HG02981 (cell line): ENCODE measurements at regions not wholly inside any gene's neighbourhood (a gene's known extent, or its start where the extent isn't known, plus 50 kb on each side); places are given as distances from the start of the nearest gene placed in this dataset.
A peak's percentile ranks its signal among the peaks of the same experiment; 100 is the strongest.

Experiments
- ATAC-seq: cut with Tn5 transposase; IDR thresholded peaks from one replicate; pipeline ENCODE4 v1.9.1; 2021; ENCODE audit warnings: mild to moderate bottlenecking, moderate library complexity; ENCODE audit not compliant: unreplicated experiment

DNA sequence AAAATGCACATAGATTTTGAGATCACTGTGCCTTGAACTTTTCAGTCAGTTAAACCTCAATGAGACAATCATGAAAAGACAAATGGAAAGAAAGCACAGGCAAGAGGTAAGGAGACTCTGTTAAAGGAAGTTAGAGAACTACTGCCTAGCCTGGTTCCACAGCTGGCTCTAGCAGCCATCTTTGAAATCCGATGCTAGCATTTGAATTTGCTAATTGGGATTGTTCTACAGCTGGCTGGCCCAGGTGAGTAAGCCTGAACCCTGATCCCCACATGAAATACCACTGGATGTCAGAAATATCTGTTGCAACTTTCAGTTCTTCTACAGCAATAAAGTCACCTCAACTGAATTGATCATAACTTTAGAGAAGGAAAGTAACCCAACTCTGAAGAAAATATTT is 315.2 kb upstream of the CHAC2 start:
- ATAC-seq, result no peak

DNA sequence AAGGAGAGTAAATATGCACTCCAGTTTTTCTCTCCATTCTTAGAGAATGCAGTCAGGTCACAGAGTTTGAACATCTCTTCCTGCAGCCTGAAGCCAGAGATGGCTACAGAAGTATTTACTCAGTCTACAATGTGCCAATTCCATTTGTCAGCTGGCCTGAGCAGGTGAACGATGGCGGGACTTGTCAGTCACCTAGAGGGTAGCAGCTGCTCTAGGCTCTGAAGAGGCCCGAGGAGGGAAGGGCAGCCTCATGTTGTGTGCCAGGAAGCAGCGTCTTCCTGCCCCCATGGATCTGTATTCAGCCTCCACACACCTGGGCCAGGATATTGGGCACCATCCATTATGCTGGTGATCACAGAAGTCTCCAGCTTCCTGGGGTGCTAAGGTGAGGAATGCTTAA is 316.7 kb upstream of the CHAC2 start:
- ATAC-seq, result no peak

DNA sequence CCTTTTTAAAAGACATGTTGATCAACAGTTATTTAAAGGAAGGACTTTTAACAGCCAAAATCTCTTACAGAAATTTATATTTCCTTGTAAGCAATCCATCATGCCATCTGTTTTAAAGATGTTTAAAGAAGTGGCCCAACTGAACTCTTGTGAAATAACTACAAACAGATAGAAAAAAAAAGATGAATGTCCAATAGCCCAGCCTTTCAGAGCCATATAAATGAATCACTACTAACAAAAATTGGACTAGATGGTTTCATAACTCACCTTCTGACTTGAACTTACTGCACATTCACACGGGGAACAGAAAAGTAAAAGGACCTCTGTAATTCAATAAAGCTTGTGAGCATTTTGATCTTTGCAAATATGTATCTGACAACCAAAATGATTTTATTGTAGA is 319.0 kb upstream of the CHAC2 start:
- no peak for ATAC-seq

DNA sequence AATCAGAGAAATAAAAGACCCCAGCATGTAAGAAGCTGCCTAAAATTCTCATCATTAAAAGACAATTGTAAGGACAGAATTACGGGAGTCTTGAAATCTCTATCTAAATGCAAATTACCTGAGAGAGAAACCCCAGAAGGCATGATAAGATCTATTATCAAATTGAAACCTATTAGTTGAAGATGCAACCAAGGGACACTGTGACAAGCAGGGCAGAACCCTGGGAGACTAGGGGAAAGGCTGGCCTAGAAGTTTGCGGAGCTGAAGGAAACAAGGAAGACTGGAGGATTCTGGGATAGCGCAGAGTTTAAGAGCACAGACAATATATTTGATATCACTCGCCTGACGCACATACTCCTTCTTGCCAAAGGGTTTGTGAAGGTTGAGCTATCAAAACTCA is 319.5 kb upstream of the CHAC2 start:
- no peak for ATAC-seq

DNA sequence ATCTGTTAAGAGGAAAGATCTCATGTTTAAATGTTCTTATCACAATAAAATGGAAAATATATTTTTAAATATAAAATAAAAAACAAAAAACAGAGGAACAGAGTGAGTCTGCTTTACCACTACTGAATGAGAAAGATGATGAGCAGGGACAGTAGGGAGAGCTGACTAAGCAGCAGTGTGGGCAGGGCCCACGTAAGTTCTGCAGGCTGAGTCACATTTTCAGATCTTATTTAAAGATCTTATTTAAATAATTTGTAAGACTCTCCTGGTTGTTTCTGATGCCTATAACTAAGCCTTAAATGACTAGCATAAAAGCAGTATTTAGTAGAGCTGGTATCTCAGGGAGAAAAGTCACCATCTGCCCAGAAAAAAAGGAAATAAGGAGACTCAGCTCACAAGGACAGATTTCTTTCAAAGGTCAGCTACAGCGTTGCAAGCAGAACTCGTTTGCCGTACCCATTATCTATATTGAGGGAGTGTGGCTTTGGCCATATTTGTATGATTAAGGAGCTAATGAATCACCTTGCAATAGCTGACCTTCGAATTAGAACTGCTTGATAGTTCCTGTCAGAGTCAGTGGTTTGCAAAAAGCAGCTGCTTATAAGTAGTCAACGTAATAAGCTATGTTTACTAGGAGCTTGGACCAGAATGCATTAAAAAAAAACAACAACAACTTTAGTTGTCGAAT is 322.1 kb upstream of the CHAC2 start:
- ATAC-seq, result no peak

DNA sequence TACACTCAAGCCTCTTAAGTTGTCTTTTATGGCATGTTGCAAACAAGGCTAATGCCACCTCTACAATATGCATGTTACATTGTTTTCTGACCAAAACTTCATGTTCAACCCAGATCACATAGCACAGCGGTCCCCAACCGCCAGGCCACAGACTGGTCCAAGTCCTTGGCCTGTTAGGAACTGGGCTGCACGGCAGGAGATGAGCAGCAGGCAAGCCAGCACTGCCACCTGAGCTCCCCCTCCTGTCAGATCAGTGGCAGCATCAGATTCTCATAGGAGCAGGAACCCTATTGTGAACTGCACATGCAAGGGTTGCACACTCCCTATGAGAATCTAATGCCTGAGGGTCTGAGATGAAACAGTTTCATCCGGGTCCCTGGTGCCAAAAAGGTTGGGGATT is 324.8 kb upstream of the CHAC2 start:
- no peak for ATAC-seq

DNA sequence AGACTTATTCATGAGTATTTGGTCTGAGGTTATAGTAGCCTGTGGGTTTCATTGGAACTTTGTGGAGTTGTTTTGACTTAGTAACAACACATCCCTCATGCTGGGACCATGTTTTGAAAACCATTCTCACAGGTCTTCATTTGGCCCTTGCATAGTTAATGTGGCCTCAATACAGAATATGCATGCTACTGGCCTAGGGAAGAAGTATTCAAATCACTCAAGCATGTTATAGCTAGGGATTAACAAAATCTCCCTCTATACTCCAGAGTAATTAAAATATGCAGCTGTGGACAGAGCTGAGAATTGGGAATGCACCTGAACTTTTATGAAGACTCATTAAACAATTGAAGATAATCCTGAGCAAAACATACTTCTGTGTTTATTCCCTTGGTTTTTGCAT is 325.5 kb upstream of the CHAC2 start:
- ATAC-seq, result no peak

DNA sequence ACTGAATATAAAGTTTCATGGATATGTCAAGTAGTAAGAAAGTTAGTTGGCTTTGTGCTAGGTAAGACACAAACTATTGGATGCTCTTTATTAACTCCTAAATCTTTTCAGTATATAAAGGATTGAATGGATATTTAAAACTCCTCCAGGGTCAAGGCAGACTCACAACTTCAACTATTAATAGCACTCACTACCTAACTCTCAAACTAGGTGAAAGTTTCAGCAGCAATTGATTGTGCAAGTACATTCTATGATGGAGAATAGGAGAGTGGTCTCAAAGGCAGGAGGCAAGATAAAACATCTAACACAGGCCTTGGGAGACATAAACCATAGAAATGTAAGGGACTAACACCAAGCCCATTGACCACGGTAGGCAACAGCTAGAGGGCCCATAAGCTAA is 328.9 kb upstream of the CHAC2 start:
- no peak for ATAC-seq

DNA sequence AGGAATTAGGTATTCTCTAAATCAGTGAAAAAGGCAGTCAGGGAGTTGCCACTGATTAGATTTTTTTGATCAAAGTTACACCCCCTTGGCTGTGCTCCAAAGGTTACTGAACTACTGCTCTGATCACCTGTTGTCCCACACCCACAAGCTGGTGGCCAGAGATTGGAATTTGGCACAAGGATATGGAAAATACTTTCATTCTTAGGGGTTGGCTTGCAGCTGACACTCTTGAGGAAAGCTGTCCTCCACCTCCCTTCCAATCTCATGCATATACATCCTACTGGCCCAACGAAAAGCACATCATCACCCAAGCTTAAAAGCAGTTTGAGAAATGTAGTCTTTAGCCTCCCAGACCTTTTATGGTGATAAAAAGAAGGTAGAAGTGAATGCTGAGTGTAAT is 329.5 kb upstream of the CHAC2 start:
- ATAC-seq, result no peak

DNA sequence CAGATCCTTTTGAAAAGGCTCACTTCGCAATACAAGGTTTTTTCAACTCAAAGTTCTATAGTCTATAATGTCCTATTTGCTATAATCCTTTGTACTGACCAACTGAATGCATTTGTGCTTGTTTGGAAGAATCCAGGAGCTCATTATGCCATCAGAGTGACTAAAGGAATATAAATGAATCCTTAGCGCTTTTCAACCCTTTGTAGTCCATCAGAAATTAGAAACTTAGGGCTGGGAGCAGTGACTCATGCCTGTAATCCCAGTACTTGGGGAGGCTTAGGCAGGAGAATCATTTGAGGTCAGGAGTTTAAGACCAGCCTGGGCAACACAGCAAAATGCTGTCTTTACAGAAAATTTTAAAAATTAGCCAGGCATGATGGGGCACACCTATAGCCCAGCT is 330.2 kb upstream of the CHAC2 start:
- no peak for ATAC-seq

DNA sequence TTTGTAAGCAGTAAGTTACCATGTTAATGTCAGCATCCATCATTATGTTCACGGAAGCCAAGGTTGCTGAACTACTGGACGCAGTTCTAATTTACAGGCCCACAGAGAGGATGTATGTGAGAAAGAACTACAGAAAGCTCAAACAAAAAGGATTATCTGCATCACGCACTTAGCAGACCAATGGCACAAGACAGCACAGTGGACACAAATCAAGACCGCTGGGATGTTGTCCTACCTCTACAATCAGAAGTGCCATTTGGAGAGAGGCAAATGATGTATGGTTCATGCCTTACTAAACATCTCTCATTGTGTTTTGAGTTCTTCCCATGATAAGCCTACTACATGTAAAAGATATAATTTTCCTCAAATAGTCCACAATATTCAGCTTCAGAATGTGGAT is 330.7 kb upstream of the CHAC2 start:
- no peak for ATAC-seq

DNA sequence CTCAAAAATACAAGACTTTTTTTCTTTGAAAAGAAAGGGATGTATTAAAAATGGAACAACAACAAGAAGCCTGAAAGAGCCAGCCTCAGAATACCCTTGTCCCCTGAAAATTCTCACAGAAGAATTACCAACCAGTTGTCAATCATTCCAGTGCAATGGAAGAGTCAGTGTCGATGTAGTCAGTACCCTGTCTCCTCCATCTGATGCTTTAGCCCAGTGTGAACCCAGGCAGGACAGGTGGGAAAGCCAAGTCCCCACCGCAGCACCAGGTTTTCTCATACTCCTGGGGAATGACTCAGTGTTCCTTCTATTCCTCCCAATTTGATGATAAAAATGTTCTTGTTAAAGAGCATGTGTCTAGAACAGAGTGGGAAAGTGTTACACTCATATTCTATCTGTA is 332.0 kb upstream of the CHAC2 start:
- ATAC-seq, result no peak

DNA sequence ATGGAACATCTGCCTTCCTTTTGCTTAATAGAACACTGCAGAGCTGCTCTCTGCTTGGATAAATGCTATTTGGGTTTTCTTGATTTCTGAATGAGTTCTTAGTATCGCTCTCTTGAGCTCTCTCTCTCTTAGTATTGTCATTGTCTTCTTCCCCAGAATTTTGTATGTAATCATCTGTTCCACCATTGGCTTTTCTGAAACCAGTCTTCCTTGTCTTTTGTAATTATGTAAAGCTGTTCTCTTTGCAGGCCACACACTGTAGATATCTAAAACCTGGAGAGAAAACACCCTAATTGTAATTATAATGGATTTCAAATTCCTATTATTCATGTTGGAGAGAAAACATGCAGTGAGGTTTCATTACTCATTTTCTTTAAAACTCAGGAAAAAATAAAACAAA is 333.1 kb upstream of the CHAC2 start:
- ATAC-seq, result no peak

DNA sequence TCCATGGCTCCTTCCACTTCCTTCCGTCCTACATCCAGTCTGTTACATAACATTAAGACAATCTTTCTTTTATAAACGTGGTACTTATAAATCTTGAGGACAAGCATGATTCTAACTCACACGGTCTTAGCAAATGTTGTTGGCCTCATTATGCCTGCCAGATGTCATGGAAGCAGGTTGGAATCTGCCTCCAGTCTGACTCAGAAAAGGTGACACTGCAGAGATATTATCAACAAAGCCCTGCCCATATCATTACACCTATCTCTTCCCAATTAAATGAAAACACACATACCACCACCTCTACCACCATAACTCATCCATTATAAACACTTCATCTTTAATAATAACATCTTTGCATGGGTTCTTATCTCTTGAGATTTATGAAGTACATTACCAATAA is 334.7 kb upstream of the CHAC2 start:
- ATAC-seq, result no peak

DNA sequence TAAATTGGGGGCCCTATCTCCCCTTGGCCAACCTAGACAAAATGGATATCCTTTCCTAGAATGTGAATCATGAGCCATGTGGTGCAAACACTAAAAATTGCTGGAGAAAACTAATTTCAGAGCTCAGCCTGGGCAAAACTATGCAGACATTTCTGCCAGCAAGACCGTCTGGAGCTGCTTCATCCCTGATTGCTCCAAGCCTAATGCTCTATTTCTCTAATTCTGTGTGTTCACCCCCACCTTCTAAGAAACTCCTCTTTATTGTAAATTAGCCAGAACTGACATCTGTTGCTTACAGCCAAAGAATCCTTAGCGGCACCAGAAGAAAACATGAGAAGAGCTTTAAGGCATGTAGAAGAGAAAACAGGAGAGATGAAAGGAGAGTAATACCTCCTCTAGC is 337.7 kb upstream of the CHAC2 start:
- no peak for ATAC-seq

DNA sequence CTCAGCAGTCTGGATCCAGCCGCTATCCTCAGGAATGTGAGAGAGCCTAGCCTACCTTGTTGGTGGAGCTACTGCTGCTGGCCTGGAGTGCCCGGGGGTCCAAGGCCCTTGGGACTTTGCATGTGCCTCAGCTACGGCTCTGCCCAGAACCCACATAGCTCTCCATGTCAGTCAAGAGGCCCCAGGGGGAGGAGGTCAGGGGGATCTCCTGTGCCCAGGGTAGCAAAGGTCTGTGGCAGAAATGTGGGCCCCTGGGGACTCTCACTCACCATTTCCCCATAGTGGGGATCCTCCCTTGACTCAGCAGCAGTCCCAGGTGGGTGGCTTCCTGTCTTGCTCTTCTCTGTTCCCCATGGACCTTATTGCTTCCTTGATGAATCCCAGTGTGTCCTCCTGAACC is 342.7 kb upstream of the CHAC2 start:
- peak; percentile 73 for ATAC-seq

DNA sequence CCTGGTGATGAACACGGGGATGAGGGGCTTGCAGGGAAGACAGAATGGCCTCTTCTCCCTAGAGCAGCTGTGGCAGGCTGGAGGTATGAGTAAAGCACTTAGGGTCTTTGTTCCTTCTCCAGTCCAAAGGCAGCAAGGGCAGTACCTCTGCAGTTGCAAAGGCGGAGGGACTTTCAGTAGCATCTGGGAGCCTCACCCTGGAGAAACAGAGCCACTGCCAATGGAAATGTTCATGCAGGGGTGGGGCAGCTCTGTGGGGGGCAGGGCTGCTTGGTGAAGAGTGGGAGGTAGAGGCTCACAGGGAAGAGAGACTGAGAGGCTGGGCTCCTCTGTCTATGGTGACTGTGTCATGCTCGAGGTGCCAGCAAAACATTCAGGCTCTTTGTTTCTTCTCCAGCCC is 344.1 kb upstream of the CHAC2 start:
- ATAC-seq, result no peak

DNA sequence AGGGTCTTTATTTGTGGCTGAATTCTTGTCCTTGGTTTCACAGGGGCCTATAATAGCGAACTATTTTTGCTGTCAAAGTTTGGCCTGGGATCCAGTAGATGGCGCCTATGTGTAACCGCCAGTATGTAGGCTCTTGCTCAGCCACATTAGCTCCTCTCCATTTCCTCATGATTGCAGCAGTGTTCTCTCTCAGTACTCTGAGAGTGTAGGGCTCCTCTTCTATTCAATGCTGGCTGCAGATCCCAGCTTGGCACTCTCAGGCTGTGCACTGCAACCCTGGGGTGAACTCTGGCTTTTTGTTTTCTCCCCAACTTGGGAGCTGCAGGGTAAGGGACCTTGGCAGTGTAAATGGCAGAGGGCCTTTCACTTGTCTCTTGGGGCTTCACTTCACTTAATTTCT is 344.6 kb upstream of the CHAC2 start:
- ATAC-seq, result no peak

DNA sequence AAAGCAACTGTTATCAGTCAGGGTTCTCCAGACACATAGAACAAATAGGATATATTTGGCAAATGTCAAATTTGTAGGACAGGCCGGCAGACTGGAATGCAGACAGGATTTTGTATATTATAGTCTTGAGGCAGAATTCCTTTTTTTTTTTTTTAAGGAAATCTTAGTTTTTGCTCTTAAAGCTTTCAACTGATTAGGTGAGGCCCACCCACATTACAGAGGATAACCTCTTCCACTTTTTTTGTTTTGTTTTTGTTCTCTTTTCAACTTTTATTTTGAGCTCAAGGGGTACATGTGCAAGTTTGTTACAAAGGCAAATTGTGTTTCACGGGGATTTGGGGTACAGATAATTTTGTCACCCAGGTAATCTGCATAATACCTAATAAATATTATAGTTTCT is 350.2 kb upstream of the CHAC2 start:
- ATAC-seq, result no peak

DNA sequence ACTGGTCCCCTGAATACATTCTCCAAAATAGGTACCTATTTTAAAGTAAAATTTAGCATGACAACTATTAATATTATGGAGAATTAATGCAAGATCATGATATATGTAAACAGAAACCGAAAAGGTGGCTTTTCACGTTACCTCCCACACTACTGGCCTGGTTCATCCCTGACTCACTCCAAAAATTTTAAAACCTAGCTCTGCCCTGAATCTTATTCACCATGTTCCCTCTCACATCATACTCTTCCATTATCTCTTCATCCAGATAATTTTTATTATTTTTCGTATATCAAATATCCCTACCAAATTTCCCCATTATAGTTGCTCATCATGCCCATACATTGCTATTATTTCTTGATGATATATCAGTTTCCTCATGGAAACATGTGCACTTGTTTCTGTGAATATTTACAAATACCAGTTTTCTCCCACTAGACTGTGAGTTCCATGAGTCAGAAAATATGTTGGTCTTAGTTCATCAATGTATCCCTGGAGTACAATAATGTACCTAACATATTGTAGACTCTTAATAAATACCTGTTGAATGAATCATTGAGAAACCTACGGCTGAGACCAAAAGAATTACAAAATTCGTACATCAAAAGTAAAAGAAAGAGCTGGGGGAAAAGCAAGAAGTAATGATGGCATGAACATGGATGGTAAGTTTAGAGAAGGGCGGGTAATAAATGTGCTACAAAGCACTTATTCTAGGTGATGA is 360.1 kb upstream of the CHAC2 start:
- no peak for ATAC-seq

DNA sequence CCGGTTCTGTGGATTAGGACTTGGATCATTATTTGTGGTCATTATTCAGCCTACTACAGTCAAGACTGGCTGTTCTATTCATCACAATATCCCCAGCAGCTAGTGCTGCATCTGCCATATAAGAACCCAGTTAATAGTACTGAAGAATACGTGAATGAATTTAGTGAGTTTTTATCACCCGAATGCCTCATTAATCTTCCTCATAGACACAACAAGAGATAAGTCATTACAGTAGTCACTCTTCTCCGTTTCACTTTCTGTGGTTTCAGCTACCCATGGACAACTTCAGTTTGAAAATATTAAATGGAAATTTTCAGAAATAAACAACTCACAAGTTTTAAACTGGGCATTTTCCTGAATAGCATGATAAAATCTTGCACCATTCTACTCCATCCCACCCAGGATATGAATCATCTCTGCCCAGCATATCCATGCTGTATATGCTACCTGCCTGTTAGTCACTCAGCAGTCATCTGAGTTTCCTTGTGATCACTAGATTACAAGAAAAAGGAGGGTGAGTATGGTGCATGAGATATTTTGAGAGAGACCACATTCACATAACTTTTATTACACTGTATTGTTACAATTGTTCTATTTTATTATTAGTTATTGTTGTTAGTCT is 363.7 kb upstream of the CHAC2 start:
- no peak for ATAC-seq

DNA sequence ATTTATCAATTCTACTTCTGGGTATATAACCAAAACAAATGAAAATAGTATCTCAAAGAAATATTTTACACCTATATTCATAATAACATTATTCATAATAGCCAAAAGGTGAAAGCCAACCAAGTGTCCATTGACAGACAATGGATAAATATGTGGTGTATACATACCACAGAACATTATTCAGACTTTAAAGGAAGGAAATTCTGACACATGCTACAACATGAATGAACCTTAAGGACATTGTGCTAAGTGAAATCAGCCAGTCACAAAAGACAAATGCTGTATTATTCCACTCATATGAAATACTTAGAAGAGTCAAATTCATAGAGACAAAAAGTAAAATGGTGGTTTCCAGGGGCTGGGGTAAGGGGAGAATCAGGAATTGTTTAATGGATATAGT is 370.5 kb upstream of the CHAC2 start:
- ATAC-seq, result no peak

DNA sequence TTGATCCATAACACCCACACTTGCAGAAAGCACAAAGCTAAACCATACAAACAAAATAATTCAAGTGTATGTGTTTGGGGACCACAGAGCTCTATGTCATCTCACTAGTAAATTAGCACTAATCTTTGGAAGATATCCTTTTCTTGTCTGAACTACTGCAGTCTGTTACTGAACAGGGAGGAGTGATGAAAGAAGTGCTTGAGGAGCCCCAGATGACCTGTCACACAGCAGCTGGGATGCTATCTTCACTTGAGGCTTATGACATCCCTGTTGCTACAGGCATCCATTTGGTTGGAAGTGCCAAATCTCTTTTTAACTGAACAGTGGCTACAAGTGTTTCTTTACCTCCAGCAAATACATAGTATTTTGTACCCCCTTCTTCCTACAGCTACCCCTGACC is 386.3 kb upstream of the CHAC2 start:
- ATAC-seq, result no peak
